ENCODE measurements at regions not wholly inside any gene's neighbourhood (a gene's known extent, or its start where the extent isn't known, plus 50 kb on each side); places are given as distances from the start of the nearest gene placed in this dataset.

GRCh38 chr2:20536619-20537422, 89.9 kb downstream of the RHOB start:
- in situ Hi-C loops (cut with HindIII; ENCODE audit: low pct_ligation_motif_present, low sequenced_read_pairs), result no loop called here
- H3K4me3 ChIP-seq (ENCODE audit: low read depth, low read length), result no peak overlapping the region
- TF ChIP-seq CTCF (IDR thresholded peaks at IDR 0.05; ENCODE audit: low read depth, low read length, missing control alignments), result no peak
- DNase-seq, result no peak
- H3K36me3 ChIP-seq (replicated peaks), result no peaks in the 10 kb centered on the region
- no peaks in the 10 kb centered on the region for H3K27me3 ChIP-seq (replicated peaks)
- no peak overlapping the region for H3K27ac ChIP-seq

- H3K27me3 ChIP-seq (replicated peaks), result no peaks in the 10 kb centered on the region
- no peak for DNase-seq
- in situ Hi-C loops (cut with HindIII; ENCODE audit: low pct_ligation_motif_present, low sequenced_read_pairs), result no loop called here
- no peak overlapping the region for H3K27ac ChIP-seq
- no peak for TF ChIP-seq CTCF (IDR thresholded peaks at IDR 0.05; ENCODE audit: low read depth, low read length, missing control alignments)
- no peak overlapping the region for H3K4me3 ChIP-seq (ENCODE audit: low read depth, low read length)
- no peaks in the 10 kb centered on the region for H3K36me3 ChIP-seq (replicated peaks)
Measured at GRCh38 chr2:20537423-20538307, 90.8 kb downstream of the RHOB start.

- Histone ChIP-seq H3K27ac (no peak overlapping the region), H3K36me3 (replicated peaks) (no peaks in the 10 kb centered on the region), H3K27me3 (replicated peaks) (no peaks in the 10 kb centered on the region), H3K4me3 (ENCODE audit: low read depth, low read length) (no peak overlapping the region)
- TF ChIP-seq CTCF (IDR thresholded peaks at IDR 0.05; ENCODE audit: low read depth, low read length, missing control alignments), result no peak
- in situ Hi-C loops (cut with HindIII; ENCODE audit: low pct_ligation_motif_present, low sequenced_read_pairs), result no loop called here
- no peak for DNase-seq
Measured at GRCh38 chr2:20538308-20539132, 91.6 kb downstream of the RHOB start.

GRCh38 chr2:20539133-20539719, 92.4 kb downstream of the RHOB start:
- Histone ChIP-seq H3K4me3 (ENCODE audit: low read depth, low read length) (no peak overlapping the region), H3K27me3 (replicated peaks) (no peaks in the 10 kb centered on the region), H3K36me3 (replicated peaks) (no peaks in the 10 kb centered on the region), H3K27ac (no peak overlapping the region)
- no peak for DNase-seq
- in situ Hi-C loops (cut with HindIII; ENCODE audit: low pct_ligation_motif_present, low sequenced_read_pairs), result no loop called here
- TF ChIP-seq CTCF (IDR thresholded peaks at IDR 0.05; ENCODE audit: low read depth, low read length, missing control alignments), result no peak

GRCh38 chr2:20539776-20540586, 93.1 kb downstream of the RHOB start:
- no peaks in the 10 kb centered on the region for H3K36me3 ChIP-seq (replicated peaks)
- DNase-seq, result no peak
- no peak overlapping the region for H3K4me3 ChIP-seq (ENCODE audit: low read depth, low read length)
- no peaks in the 10 kb centered on the region for H3K27me3 ChIP-seq (replicated peaks)
- H3K27ac ChIP-seq, result no peak overlapping the region
- no peak for TF ChIP-seq CTCF (IDR thresholded peaks at IDR 0.05; ENCODE audit: low read depth, low read length, missing control alignments)
- in situ Hi-C loops (cut with HindIII; ENCODE audit: low pct_ligation_motif_present, low sequenced_read_pairs), result no loop called here
